ENCODE measurements at regions not wholly inside any gene's neighbourhood (a gene's known extent, or its start where the extent isn't known, plus 50 kb on each side); places are given as distances from the start of the nearest gene placed in this dataset.

GRCh38 chr4:120158841-120159463, 92.3 kb upstream of the MAD2L1 start:
- in situ Hi-C loops (cut with MboI; ENCODE audit: low pct_unique_long_range_greater_than_20kb, low sequenced_read_pairs, unreplicated experiment), result loop anchor here (25.0 kb wide), 1 partner anchor 928 kb away; no protein-coding TSS in a partner anchor
- DNase-seq (ENCODE audit: low spot score), result no peak
- no peak for TF ChIP-seq CTCF (IDR thresholded peaks at IDR 0.05; ENCODE audit: extremely low read depth, insufficient read depth, missing control alignments)

- TF ChIP-seq CTCF (IDR thresholded peaks at IDR 0.05; ENCODE audit: extremely low read depth, insufficient read depth, missing control alignments), result no peak
- in situ Hi-C loops (cut with MboI; ENCODE audit: low pct_unique_long_range_greater_than_20kb, low sequenced_read_pairs, unreplicated experiment), result loop anchor here (25.0 kb wide), 1 partner anchor 929 kb away; no protein-coding TSS in a partner anchor
These were observed 91.4 kb upstream of the MAD2L1 start for GRCh38 chr4:120158046-120158445.

GRCh38 chr4:120156120-120156718, 89.6 kb upstream of the MAD2L1 start:
- peak; percentile 10 for DNase-seq (ENCODE audit: low spot score)
- peak; percentile 75 for TF ChIP-seq CTCF (IDR thresholded peaks at IDR 0.05; ENCODE audit: extremely low read depth, insufficient read depth, missing control alignments)
- in situ Hi-C loops (cut with MboI; ENCODE audit: low pct_unique_long_range_greater_than_20kb, low sequenced_read_pairs, unreplicated experiment), result loop anchor here (25.0 kb wide), 1 partner anchor 931 kb away; no protein-coding TSS in a partner anchor

More at GRCh38 chr4:120158046-120158445, 91.4 kb upstream of the MAD2L1 start:
- no peak for DNase-seq (ENCODE audit: low spot score)

- no peak for TF ChIP-seq CTCF (IDR thresholded peaks at IDR 0.05; ENCODE audit: extremely low read depth, insufficient read depth, missing control alignments)
- DNase-seq (ENCODE audit: low spot score), result no peak
- in situ Hi-C loops (cut with MboI; ENCODE audit: low pct_unique_long_range_greater_than_20kb, low sequenced_read_pairs, unreplicated experiment), result loop anchor here (25.0 kb wide), 1 partner anchor 932 kb away; no protein-coding TSS in a partner anchor
These were observed 88.6 kb upstream of the MAD2L1 start for GRCh38 chr4:120155287-120155686.

- DNase-seq (ENCODE audit: low spot score), result no peak
- in situ Hi-C loops (cut with MboI; ENCODE audit: low pct_unique_long_range_greater_than_20kb, low sequenced_read_pairs, unreplicated experiment), result no loop called here
- TF ChIP-seq CTCF (IDR thresholded peaks at IDR 0.05; ENCODE audit: extremely low read depth, insufficient read depth, missing control alignments), result no peak
These were observed 78.0 kb upstream of the MAD2L1 start for GRCh38 chr4:120144634-120145033.

GRCh38 chr4:120144041-120144440, 77.4 kb upstream of the MAD2L1 start:
- no peak for DNase-seq (ENCODE audit: low spot score)
- in situ Hi-C loops (cut with MboI; ENCODE audit: low pct_unique_long_range_greater_than_20kb, low sequenced_read_pairs, unreplicated experiment), result no loop called here
- no peak for TF ChIP-seq CTCF (IDR thresholded peaks at IDR 0.05; ENCODE audit: extremely low read depth, insufficient read depth, missing control alignments)
